ENCODE measurements at regions not wholly inside any gene's neighbourhood (a gene's known extent, or its start where the extent isn't known, plus 50 kb on each side); places are given as distances from the start of the nearest gene placed in this dataset.

GRCh38 chr16:8358937-8359336 lies 231.4 kb downstream of the TMEM114 start:
- TF ChIP-seq TAF1 (IDR thresholded peaks at IDR 0.05; ENCODE audit: borderline replicate concordance, insufficient read depth, low read length) (no peak), POLR2AphosphoS5 (IDR thresholded peaks at IDR 0.05; ENCODE audit: low read depth, low read length) (no peak), REST (IDR thresholded peaks at IDR 0.05; ENCODE audit: insufficient read depth in 1 of 2, low read depth in 2 of 2, low read length in 2 of 2) (no peak), SIN3A (IDR thresholded peaks at IDR 0.05; ENCODE audit: borderline replicate concordance, insufficient read depth, low read length) (no peak), FOXP2 (optimal IDR thresholded peaks at IDR 0.05; ENCODE audit: borderline replicate concordance, extremely low read depth, extremely low read length, insufficient read depth) (no peak)

- no peak for TF ChIP-seq POLR2AphosphoS5 (IDR thresholded peaks at IDR 0.05; ENCODE audit: low read depth, low read length)
- TF ChIP-seq REST (IDR thresholded peaks at IDR 0.05; ENCODE audit: insufficient read depth in 1 of 2, low read depth in 2 of 2, low read length in 2 of 2), result no peak
- TF ChIP-seq SIN3A (IDR thresholded peaks at IDR 0.05; ENCODE audit: borderline replicate concordance, insufficient read depth, low read length), result no peak
These were observed 234.6 kb downstream of the TMEM114 start for GRCh38 chr16:8355675-8356074.

GRCh38 chr16:8346294-8346693 lies 244.0 kb downstream of the TMEM114 start:
- TF ChIP-seq FOXP2 (optimal IDR thresholded peaks at IDR 0.05; ENCODE audit: borderline replicate concordance, extremely low read depth, extremely low read length, insufficient read depth) (no peak), SIN3A (IDR thresholded peaks at IDR 0.05; ENCODE audit: borderline replicate concordance, insufficient read depth, low read length) (no peak), POLR2AphosphoS5 (IDR thresholded peaks at IDR 0.05; ENCODE audit: low read depth, low read length) (no peak), TAF1 (IDR thresholded peaks at IDR 0.05; ENCODE audit: borderline replicate concordance, insufficient read depth, low read length) (no peak), REST (IDR thresholded peaks at IDR 0.05; ENCODE audit: insufficient read depth in 1 of 2, low read depth in 2 of 2, low read length in 2 of 2) (peak; percentile 53 to 92)

- TF ChIP-seq REST (IDR thresholded peaks at IDR 0.05; ENCODE audit: insufficient read depth in 1 of 2, low read depth in 2 of 2, low read length in 2 of 2) (no peak), SIN3A (IDR thresholded peaks at IDR 0.05; ENCODE audit: borderline replicate concordance, insufficient read depth, low read length) (no peak), FOXP2 (optimal IDR thresholded peaks at IDR 0.05; ENCODE audit: borderline replicate concordance, extremely low read depth, extremely low read length, insufficient read depth) (no peak), TAF1 (IDR thresholded peaks at IDR 0.05; ENCODE audit: borderline replicate concordance, insufficient read depth, low read length) (no peak), POLR2AphosphoS5 (IDR thresholded peaks at IDR 0.05; ENCODE audit: low read depth, low read length) (no peak)
These were observed 248.0 kb downstream of the TMEM114 start for GRCh38 chr16:8342276-8342675.

- TF ChIP-seq SIN3A (IDR thresholded peaks at IDR 0.05; ENCODE audit: borderline replicate concordance, insufficient read depth, low read length) (no peak), FOXP2 (optimal IDR thresholded peaks at IDR 0.05; ENCODE audit: borderline replicate concordance, extremely low read depth, extremely low read length, insufficient read depth) (no peak), POLR2AphosphoS5 (IDR thresholded peaks at IDR 0.05; ENCODE audit: low read depth, low read length) (no peak), REST (IDR thresholded peaks at IDR 0.05; ENCODE audit: insufficient read depth in 1 of 2, low read depth in 2 of 2, low read length in 2 of 2) (no peak), TAF1 (IDR thresholded peaks at IDR 0.05; ENCODE audit: borderline replicate concordance, insufficient read depth, low read length) (no peak)
These were observed 259.6 kb downstream of the TMEM114 start for GRCh38 chr16:8330761-8331160.

Measured in PFSK-1 (cell line).